ENCODE measurements at regions not wholly inside any gene's neighbourhood (a gene's known extent, or its start where the extent isn't known, plus 50 kb on each side); places are given as distances from the start of the nearest gene placed in this dataset.
"Not testable (repeated sequence)": the region's sequence is repeated elsewhere in the genome, so short reads cannot be mapped to it uniquely, and the experiment has no call there.

DNA sequence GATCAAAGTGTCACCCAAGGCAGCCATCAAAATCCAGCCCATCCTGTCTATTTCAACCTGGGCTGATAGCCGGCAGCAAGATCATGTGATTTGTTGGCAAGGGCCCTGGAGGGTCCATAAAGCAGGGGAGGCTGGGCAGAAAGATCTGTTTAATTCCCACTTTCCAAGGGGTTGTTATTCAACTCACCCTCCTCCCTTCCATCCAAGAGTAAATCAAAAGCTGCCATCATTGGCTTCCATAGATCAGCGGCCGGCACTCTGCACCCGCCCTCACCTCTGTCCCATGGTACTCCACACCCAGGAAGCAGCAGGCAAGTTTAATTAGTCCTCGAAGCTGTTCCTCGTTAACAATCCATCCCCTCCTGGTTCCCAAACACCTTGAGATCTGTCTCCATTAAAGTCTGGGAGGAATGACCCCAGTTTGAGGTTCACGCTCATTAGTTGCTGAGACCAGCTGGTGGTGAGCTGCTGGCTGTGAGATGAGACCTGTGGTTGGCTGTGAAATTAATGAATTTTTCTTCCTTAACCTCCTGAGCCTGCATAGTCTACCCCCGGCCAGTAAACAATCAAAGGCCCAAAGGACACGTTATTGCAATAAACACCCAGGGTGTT is 120.6 kb upstream of the CHST15 start:
- intact Hi-C loops (cut with DNase I), result no loop called here

GRCh38 chr10:124213471-124213870 is 120.1 kb upstream of the CHST15 start:
- DNase-seq (ENCODE audit: missing footprints), result no peak
- ATAC-seq, result no peak
- intact Hi-C loops (cut with DNase I), result no loop called here

More for the DNA sequence above, 120.6 kb upstream of the CHST15 start:
- DNase-seq (ENCODE audit: missing footprints) (no peak), ATAC-seq (no peak)

GRCh38 chr10:124212702-124213101 is 119.3 kb upstream of the CHST15 start:
- intact Hi-C loops (cut with DNase I), result no loop called here
- no peak for ATAC-seq
- DNase-seq (ENCODE audit: missing footprints), result no peak

- no peak for ATAC-seq
- no peak for DNase-seq (ENCODE audit: missing footprints)
- intact Hi-C loops (cut with DNase I), result no loop called here
Measured at GRCh38 chr10:124211921-124212320, 118.5 kb upstream of the CHST15 start.

GRCh38 chr10:124210263-124210662 is 116.9 kb upstream of the CHST15 start:
- no peak for ATAC-seq
- intact Hi-C loops (cut with DNase I), result no loop called here

GRCh38 chr10:124207391-124207790 is 114.0 kb upstream of the CHST15 start:
- no peak for DNase-seq (ENCODE audit: missing footprints)
- no peak for ATAC-seq
- intact Hi-C loops (cut with DNase I), result no loop called here

More at GRCh38 chr10:124210263-124210662, 116.9 kb upstream of the CHST15 start:
- DNase-seq (ENCODE audit: missing footprints), result no peak

- no peak for ATAC-seq
- intact Hi-C loops (cut with DNase I), result no loop called here
Measured at GRCh38 chr10:124206616-124207015, 113.2 kb upstream of the CHST15 start.

DNA sequence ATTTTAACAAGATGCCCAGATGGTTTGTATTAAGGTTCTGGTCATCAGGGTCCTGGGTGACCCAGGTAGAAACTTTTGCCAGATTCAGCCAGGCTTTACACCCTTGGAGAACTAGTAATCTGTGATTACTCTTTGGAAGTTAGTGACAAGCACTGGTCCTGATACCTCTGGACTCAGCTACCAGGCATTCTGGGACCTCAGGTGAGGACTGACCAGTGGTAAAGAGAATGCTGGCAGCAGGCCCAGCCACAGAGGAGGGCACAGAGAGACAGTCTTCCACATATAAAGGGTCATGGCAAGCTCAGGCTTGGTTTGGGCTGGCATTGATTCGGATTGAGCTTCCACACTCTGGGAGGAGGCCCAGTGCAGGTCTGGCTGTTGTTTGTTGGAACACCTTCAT is 112.0 kb upstream of the CHST15 start:
- DNase-seq (ENCODE audit: missing footprints) (no peak), ATAC-seq (no peak)
- intact Hi-C loops (cut with DNase I), result no loop called here

More at GRCh38 chr10:124206616-124207015, 113.2 kb upstream of the CHST15 start:
- no peak for DNase-seq (ENCODE audit: missing footprints)

- intact Hi-C loops (cut with DNase I), result no loop called here
- DNase-seq (ENCODE audit: missing footprints) (no peak), ATAC-seq (no peak)
Measured at GRCh38 chr10:124204726-124205125, 111.3 kb upstream of the CHST15 start.

- no peak for DNase-seq (ENCODE audit: missing footprints)
- intact Hi-C loops (cut with DNase I), result no loop called here
- ATAC-seq, result no peak
Measured at GRCh38 chr10:124200011-124200410, 106.6 kb upstream of the CHST15 start.

GRCh38 chr10:124198871-124199270 is 105.5 kb upstream of the CHST15 start:
- ATAC-seq (no peak), DNase-seq (ENCODE audit: missing footprints) (no peak)
- intact Hi-C loops (cut with DNase I), result no loop called here

GRCh38 chr10:124198125-124198501 is 104.7 kb upstream of the CHST15 start:
- DNase-seq (ENCODE audit: missing footprints) (no peak), ATAC-seq (no peak)
- intact Hi-C loops (cut with DNase I), result no loop called here

DNA sequence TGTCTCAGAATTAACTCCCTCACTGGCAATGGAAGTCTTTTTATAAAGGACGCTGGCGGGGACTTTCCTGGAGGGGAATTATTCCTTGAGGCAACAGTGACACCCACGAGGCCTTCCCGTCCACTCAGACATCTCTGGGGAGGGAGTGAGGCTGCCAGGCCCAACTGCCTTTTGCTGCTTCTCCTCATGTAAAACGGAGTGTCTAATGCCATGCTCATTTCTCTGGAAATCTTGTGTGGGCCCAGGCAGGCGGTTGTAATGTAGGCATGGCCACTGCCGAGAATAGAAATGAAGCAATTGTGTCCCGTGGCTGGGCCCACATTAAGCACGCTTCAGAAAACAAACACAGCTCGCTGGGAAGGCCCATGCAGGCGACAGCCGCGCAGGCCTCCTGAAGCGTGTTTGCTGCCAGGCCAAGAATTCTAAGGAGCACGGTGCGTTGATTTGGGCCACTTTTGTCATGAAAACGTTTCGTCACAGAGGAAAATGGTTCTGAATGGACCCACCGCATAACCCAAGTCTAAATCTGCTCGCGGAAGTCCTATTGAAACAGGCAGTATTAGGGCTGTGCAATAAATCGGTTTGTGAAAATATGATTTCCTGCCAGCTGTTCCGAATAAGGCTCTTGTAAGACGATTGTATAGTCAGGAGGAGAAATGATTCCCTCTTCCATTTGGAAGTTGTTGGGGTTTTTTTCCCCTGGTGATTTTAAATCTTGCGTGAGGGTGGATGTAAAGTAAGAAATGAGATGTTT is 104.2 kb upstream of the CHST15 start:
- intact Hi-C loops (cut with DNase I), result no loop called here
- DNase-seq (ENCODE audit: missing footprints), result no peak
- no peak for ATAC-seq

GRCh38 chr10:124196659-124197058 is 103.3 kb upstream of the CHST15 start:
- intact Hi-C loops (cut with DNase I), result no loop called here
- ATAC-seq (no peak), DNase-seq (ENCODE audit: missing footprints) (no peak)

DNA sequence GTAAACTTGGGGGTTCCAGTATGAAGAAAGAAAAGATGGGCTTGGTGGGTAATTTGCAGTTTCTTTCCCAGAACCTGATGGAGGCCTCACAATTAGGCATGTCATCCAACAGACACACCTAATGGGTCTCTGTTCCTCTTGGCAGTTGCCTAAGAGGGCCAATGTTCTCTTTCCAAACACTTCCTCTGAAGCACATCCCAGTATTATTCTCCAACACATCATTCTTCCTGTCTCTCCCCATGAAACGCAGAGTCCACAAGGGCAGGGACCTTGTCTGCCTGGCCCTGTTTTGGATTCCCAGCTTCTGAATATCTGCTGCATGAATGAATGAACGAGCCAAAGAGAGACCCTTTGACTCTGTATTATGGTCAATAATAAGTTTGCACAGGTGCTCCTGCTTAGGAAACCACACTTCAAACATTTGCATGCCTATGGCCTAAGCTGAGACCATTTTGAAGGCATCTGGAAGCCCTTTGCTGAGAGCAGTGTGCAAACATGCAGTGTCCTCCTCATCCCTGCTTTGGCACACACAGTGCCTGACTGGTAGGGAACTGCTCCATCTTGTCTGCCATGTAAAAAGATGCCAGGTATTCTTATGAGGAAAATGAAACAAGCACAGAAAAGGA is 100.9 kb upstream of the CHST15 start:
- DNase-seq (ENCODE audit: missing footprints) (no peak), ATAC-seq (no peak)
- intact Hi-C loops (cut with DNase I), result no loop called here

DNA sequence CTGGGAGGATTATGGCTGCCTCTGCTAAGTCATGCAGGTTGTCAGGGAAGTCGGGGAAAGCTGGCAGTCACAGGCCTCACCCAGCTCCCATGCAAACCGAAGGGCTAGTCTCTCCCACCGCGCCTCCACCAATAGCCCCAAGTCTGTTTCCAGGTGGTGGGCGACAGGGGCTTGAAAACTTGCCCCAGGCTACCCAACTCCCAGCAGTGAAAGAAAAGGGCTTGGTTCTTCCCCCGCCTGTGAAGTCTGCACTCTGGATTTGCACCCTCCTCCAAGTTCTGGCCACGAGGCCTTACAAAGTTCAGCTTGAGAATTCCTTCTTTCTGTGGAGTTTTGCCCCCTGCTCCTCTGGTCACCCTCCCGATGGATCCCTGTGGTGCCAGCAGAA is 99.9 kb upstream of the CHST15 start:
- ATAC-seq (no peak), DNase-seq (ENCODE audit: missing footprints) (no peak)
- intact Hi-C loops (cut with DNase I), result no loop called here

GRCh38 chr10:124192664-124193308 is 99.4 kb upstream of the CHST15 start:
- DNase-seq (ENCODE audit: missing footprints); ATAC-seq; intact Hi-C loops (cut with DNase I): not testable (repeated sequence)

GRCh38 chr10:124190476-124190875 is 97.1 kb upstream of the CHST15 start:
- DNase-seq (ENCODE audit: missing footprints); ATAC-seq; intact Hi-C loops (cut with DNase I): not testable (repeated sequence)

DNA sequence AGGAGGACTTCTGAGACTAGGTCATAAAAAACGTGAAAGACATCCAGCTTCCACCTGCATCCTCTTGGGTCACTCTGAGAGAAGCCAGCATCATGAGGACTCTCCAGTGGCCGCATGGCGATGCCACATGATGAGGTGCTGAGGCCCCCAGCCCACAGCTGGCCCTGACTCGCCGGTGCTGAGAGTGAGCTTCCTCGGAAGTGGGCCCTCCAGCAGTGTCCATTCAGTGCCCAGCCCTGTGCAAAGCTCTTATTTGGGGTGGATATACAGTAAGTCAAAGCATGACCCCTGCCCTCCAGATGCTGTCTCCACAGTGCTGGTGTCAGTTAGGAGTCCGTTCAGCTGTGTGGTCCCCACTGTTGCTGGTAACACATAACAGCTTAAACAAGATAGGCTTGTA is 93.6 kb upstream of the CHST15 start:
- intact Hi-C loops (cut with DNase I), result no loop called here
- DNase-seq (ENCODE audit: missing footprints) (no peak), ATAC-seq (no peak)

- no peak for DNase-seq (ENCODE audit: missing footprints)
- ATAC-seq, result no peak
- intact Hi-C loops (cut with DNase I), result no loop called here
Measured at GRCh38 chr10:124185084-124185483, 91.7 kb upstream of the CHST15 start.
